K562 (cell line): ENCODE measurements at regions not wholly inside any gene's neighbourhood (a gene's known extent, or its start where the extent isn't known, plus 50 kb on each side); places are given as distances from the start of the nearest gene placed in this dataset.
A peak's percentile ranks its signal among the peaks of the same experiment; 100 is the strongest.

Experiments used
- ATAC-seq: fragments of 200-7000 bp; cut with Tn5 transposase; 3 replicates; pipeline ENCODE4 v1.9.1; 2020; ENCODE audit warnings: moderate library complexity
- BruUV-seq: library from RNA; stranded (reverse); fragments of 400-500 nt; replicated peaks from 2 replicates; lab custom pipeline; 2021; lab: Mats Ljungman, UMichigan
- CTCF ChIA-PET: fragments of 300-600 bp; formaldehyde crosslinking; extraction: SDS; loops from one replicate; lab custom pipeline; 2021; ENCODE audit warnings: low intra/inter-chr PET ratio; lab: Yijun Ruan, JAX
- POLR2A ChIA-PET: fragments of 300-600, 350-650 bp; sonication (Branson Sonifier 250); formaldehyde crosslinking; extraction: SDS; loops from one replicate; lab custom pipeline; 2021; ENCODE audit warnings: antibody characterized with exemption, inconsistent platforms; lab: Yijun Ruan, JAX
- DNase-seq, 4 experiments: peaks; one replicate each; pipeline versions ENCODE4 v3.0.0 to v3.0.0-alpha.2; 2011 to 2018; ENCODE audit warnings: low spot score in 3 of 4, mixed read lengths in 3 of 4; ENCODE audit errors: extremely low read depth in 1 of 4
- FAIRE-seq: peaks from 2 replicates; lab custom pipeline; 2011; peaks lifted over from hg19 to GRCh38; lab: Jason Lieb, UNC
- H2AFZ ChIP-seq: 2 replicates; pipeline ENCODE4 v1.6.0; 2011; ENCODE audit warnings: low read depth, low read length, control low read depth, inconsistent platforms
- H3K27ac ChIP-seq: fragments of 200-600 bp; 3 replicates; pipeline ENCODE4 v1.8.0; 2011; ENCODE audit warnings: low read depth, mild to moderate bottlenecking, control low read depth, inconsistent platforms, low read length, moderate library complexity, mixed read lengths; ENCODE audit errors: extremely low read depth
- H3K27me3 ChIP-seq, 2 experiments: fragments of 300-600 bp in 1 of 2; 2 replicates in 1 of 2; 3 replicates in 1 of 2; pipeline versions ENCODE4 v1.6.0 to v1.8.0; 2011; ENCODE audit warnings: inconsistent platforms in 2 of 2, low read length in 2 of 2, mild to moderate bottlenecking in 1 of 2, mixed read lengths in 1 of 2, moderate library complexity in 1 of 2; ENCODE audit not compliant: control insufficient read depth in 2 of 2, insufficient read depth in 2 of 2
- H3K36me3 ChIP-seq: fragments of 300-600 bp; 3 replicates; pipeline ENCODE4 v1.8.0; 2011; ENCODE audit warnings: mild to moderate bottlenecking, low read length, inconsistent platforms; ENCODE audit not compliant: control insufficient read depth, insufficient read depth
- H3K4me1 ChIP-seq, 2 experiments: fragments of 200-600 bp in 1 of 2; replicated peaks in 1 of 2; 2 replicates in 1 of 2; 3 replicates in 1 of 2; pipeline versions ENCODE4 v1.5.1 to v1.8.0; 2011; ENCODE audit warnings: inconsistent platforms in 2 of 2, low read length in 2 of 2, mild to moderate bottlenecking in 1 of 2, mixed read lengths in 1 of 2, moderate library complexity in 1 of 2; ENCODE audit not compliant: control insufficient read depth in 2 of 2, insufficient read depth in 2 of 2
- H3K4me2 ChIP-seq: 2 replicates; pipeline ENCODE4 v1.6.1; 2011; ENCODE audit warnings: low read length, control low read depth, inconsistent platforms, mixed read lengths; ENCODE audit not compliant: insufficient read depth
- H3K4me3 ChIP-seq: fragments of 200-600 bp; sonication (generic), shearing (Covaris generic); 2 replicates; pipeline ENCODE4 v1.5.1; 2016; ENCODE audit warnings: control low read depth, inconsistent platforms
- H3K79me2 ChIP-seq: fragments of 200-600 bp; 3 replicates; pipeline ENCODE4 v1.8.0; 2011; ENCODE audit warnings: low read length, inconsistent platforms; ENCODE audit not compliant: control insufficient read depth, insufficient read depth
- H3K9ac ChIP-seq, 2 experiments: 2 replicates each; pipeline versions ENCODE4 v1.6.0 to v1.6.1; 2011; ENCODE audit warnings: low read depth in 2 of 2, low read length in 2 of 2, control low read depth in 1 of 2, inconsistent platforms in 1 of 2, mild to moderate bottlenecking in 1 of 2, mixed read lengths in 1 of 2; ENCODE audit not compliant: insufficient read depth in 1 of 2
- H3K9me1 ChIP-seq: one replicate; pipeline ENCODE4 v1.6.0; 2011; ENCODE audit warnings: inconsistent platforms, mild to moderate bottlenecking, low read length, moderate library complexity; ENCODE audit not compliant: control insufficient read depth, insufficient read depth
- H3K9me3 ChIP-seq: replicated peaks from 2 replicates; pipeline ENCODE4 v1.5.1; 2011; ENCODE audit warnings: low read depth, low read length, inconsistent platforms; ENCODE audit not compliant: control insufficient read depth, insufficient read depth
- H4K20me1 ChIP-seq: replicated peaks from 2 replicates; pipeline ENCODE4 v1.6.1; 2011; ENCODE audit warnings: low read length, inconsistent platforms, mixed read lengths; ENCODE audit not compliant: control insufficient read depth, insufficient read depth
- FOXK1 ChIP-seq: sonication (generic); formaldehyde crosslinking; IDR thresholded peaks from 2 replicates; pipeline ENCODE4 v1.8.0; 2022; ENCODE audit warnings: missing genetic modification reagents, mild to moderate bottlenecking, borderline replicate concordance
- TBP ChIP-seq: optimal IDR thresholded peaks from 2 replicates; pipeline ENCODE3; 2011; ENCODE audit warnings: low read depth, low read length, improper control_type of control experiment
- ZNF140 ChIP-seq: fragments of 250-450 bp; sonication (Bioruptor Pico); IDR thresholded peaks from 2 replicates; pipeline ENCODE4 v1.8.0; 2021; ENCODE audit warnings: moderate library complexity, mild to moderate bottlenecking, inconsistent platforms
- ZNF398 ChIP-seq: fragments of 250-450 bp; sonication (Bioruptor Pico); IDR thresholded peaks from 2 replicates; pipeline ENCODE4 v1.8.0; 2021; ENCODE audit warnings: moderate library complexity, mild to moderate bottlenecking, inconsistent platforms
- ZNF77 ChIP-seq: fragments of 250-450 bp; sonication (Bioruptor Pico); IDR thresholded peaks from 2 replicates; pipeline ENCODE4 v1.5.0; 2020
- WGBS: fragments of 100-300 bp; shearing (Covaris generic); methylation state at CpG from one replicate; pipeline ENCODE4 v1.1.6; 2016; ENCODE audit warnings: low coverage, mixed read lengths; ENCODE audit not compliant: insufficient coverage; ENCODE audit errors: missing lambda C conversion rate; 5-methylcytosine and 5-hydroxymethylcytosine counted together
- in situ Hi-C: fragments of 300-500 bp; cut with MboI; formaldehyde crosslinking; loops from 4 replicates; pipeline ENCODE4 v1.15.0; 2018; ENCODE audit warnings: inconsistent platforms, mixed read lengths
- intact Hi-C: fragments of 100-400 bp; cut with micrococcal nuclease; formaldehyde crosslinking; loops from 2 replicates; pipeline ENCODE4 v1.14.2; 2022

DNA sequence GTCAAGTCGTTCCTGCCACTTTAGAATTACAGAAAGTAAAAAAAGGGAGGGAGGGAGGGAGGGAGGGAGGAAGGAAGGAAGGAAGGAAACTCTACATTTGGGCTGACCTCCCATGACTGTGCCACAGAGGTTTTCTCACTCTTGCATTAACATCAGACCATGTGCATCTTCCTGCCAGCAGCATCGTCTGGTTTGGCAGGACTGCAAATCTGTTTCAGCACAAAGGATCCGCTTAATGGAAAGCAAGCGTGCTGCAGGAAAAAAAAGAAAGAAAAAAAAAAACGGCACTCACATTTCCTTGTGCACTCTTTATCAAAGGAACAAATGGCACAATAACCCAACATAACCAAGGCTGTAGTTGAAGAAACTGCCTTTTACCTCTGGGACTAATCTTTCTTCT lies 148.8 kb upstream of the HES1 start:
- Histone ChIP-seq H4K20me1 (no peaks in the 10 kb centered on the region), H3K79me2 (no peaks in the 10 kb centered on the region), H3K4me3 (no peak overlapping the region), H3K27me3 (no peaks in the 10 kb centered on the region), H3K36me3 (no peaks in the 10 kb centered on the region), H3K27ac (no peak overlapping the region), H3K9me1 (no peaks in the 10 kb centered on the region), H3K4me2 (no peak overlapping the region), H2AFZ (0 out of 2 replicates have a peak overlapping the region, but pooled peaks have one; percentile 7), H3K4me1 (peaks cover 2 to 7% of the 10 kb centered on the region in 2 experiments; a peak in 2 of 5 replicates), H3K9ac (no peak overlapping the region), H3K9me3 (no peaks in the 10 kb centered on the region)
- CTCF ChIA-PET = no interaction called here
- POLR2A ChIA-PET = no interaction called here
- ATAC-seq = no peak
- FAIRE-seq = no peak
- TF ChIP-seq FOXK1 = no peak
- no peak for TF ChIP-seq TBP
- no peak for TF ChIP-seq ZNF77 (CRISPR knock-in tag)
- no peak for TF ChIP-seq ZNF140
- TF ChIP-seq ZNF398 = no peak
- in situ Hi-C loops (no loop called here), intact Hi-C loops (no loop called here)
- WGBS = 35% methylated on average over 3 of the region's 5 CpGs
- DNase-seq = no peak
- BruUV-seq = no TSS peak
